ENCODE measurements at regions not wholly inside any gene's neighbourhood (a gene's known extent, or its start where the extent isn't known, plus 50 kb on each side); places are given as distances from the start of the nearest gene placed in this dataset.

DNA sequence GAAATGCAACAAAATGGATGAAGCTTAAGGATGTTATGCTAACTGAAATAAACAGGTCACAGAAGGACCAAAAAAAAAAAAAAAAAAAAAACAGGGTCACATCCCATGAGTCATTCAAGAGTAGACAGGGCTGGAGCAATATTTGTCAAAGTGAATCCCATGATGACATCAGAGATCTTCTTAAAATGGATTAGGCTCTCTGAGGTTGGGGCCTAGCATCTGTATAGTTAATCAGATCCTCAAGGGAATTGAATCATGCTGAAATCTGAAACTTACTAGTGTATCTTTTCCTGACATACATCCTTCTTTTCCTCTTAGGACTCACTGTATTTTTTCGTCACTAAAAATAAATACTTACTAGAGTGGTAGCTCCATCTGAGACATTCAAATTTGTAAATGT, 380.6 kb upstream of the NXPH2 start:
- no peak for TF ChIP-seq POLR2A (IDR thresholded peaks at IDR 0.05; ENCODE audit: low read depth, low read length)
- TF ChIP-seq, protein P1, sequence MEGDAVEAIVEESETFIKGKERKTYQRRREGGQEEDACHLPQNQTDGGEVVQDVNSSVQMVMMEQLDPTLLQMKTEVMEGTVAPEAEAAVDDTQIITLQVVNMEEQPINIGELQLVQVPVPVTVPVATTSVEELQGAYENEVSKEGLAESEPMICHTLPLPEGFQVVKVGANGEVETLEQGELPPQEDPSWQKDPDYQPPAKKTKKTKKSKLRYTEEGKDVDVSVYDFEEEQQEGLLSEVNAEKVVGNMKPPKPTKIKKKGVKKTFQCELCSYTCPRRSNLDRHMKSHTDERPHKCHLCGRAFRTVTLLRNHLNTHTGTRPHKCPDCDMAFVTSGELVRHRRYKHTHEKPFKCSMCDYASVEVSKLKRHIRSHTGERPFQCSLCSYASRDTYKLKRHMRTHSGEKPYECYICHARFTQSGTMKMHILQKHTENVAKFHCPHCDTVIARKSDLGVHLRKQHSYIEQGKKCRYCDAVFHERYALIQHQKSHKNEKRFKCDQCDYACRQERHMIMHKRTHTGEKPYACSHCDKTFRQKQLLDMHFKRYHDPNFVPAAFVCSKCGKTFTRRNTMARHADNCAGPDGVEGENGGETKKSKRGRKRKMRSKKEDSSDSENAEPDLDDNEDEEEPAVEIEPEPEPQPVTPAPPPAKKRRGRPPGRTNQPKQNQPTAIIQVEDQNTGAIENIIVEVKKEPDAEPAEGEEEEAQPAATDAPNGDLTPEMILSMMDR (IDR thresholded peaks at IDR 0.05; ENCODE audit: extremely low read depth in 1 of 2, insufficient read depth in 1 of 2, low read depth in 1 of 2, low read length in 2 of 2): no peak
- no peak for TF ChIP-seq POLR2AphosphoS5 (IDR thresholded peaks at IDR 0.05; ENCODE audit: insufficient read depth, low read depth, low read length)
- TF ChIP-seq, protein P2, sequence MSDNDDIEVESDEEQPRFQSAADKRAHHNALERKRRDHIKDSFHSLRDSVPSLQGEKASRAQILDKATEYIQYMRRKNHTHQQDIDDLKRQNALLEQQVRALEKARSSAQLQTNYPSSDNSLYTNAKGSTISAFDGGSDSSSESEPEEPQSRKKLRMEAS (IDR thresholded peaks at IDR 0.05; ENCODE audit: insufficient read depth, insufficient read length): no peak
- TF ChIP-seq EZH2 (IDR thresholded peaks at IDR 0.05; ENCODE audit: borderline replicate concordance, low read depth, low read length, severe bottlenecking): no peak
